Adrenal gland (tissue), 5 donors: ENCODE measurements at regions not wholly inside any gene's neighbourhood (a gene's known extent, or its start where the extent isn't known, plus 50 kb on each side); places are given as distances from the start of the nearest gene placed in this dataset.

Source experiments
- CTCF ChIP-seq, 6 experiments: fragments of 450-650 bp in 4 of 6; fragments of 200-600 bp in 2 of 6; sonication (generic) in 1 of 6; IDR thresholded peaks; 1 replicate in 5 of 6; 2 replicates in 1 of 6; pipeline versions ENCODE4 v1.5.1 to v1.8.0; 2016 to 2021; ENCODE audit warnings: antibody characterized with exemption in 6 of 6, mild to moderate bottlenecking in 2 of 6, moderate library complexity in 1 of 6
- POLR2A ChIP-seq, 2 donors: fragments of 450-650 bp; IDR thresholded peaks; one replicate each; pipeline ENCODE4 v1.6.1; 2017; ENCODE audit warnings: antibody characterized with exemption in 2 of 2, mild to moderate bottlenecking in 2 of 2, moderate library complexity in 1 of 2
- donor health status: DM: no; HTN: no; CAD: no.

DNA sequence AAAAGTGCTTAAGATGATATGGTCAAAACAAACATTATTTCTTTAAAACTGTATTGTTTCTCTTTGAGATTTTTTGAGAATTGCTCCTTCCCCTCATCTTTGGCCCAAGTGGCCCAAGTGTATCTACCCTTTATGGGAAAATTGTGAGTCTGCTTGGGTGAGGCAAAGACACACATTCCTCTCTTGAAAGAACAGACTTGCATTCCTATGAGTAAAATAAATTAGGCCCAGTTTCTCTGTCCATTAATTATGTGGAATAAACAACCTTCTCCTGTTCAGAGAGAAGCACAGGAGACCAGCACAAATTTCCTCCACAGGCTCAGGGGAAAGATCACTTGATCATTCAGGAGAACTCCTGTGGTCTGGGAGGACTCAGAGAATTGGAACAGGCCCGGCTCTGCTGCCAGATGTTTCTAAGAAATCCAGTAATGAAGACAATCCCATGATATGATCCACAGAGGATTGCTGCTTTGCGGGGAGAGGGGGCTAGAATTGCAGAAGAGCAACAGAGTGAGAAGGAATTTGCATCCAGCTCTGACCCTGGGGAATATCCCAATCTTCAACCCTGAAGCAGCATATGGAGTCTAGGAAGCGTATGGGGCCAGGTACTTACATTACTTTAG lies 53.8 kb upstream of the BOC start:
- TF ChIP-seq POLR2A (IDR thresholded peaks at IDR 0.05) (no peak), CTCF (IDR thresholded peaks at IDR 0.05) (no peak)
